ENCODE measurements at regions not wholly inside any gene's neighbourhood (a gene's known extent, or its start where the extent isn't known, plus 50 kb on each side); places are given as distances from the start of the nearest gene placed in this dataset.

GRCh38 chr3:178476886-178477285 is 59.4 kb upstream of the KCNMB2 start:
- H3K27me3 ChIP-seq (replicated peaks in 1 of 4; ENCODE audit: control insufficient read depth in 3 of 4, extremely low read depth in 1 of 4, insufficient read depth in 3 of 4, low read length in 3 of 4): no peaks in the 10 kb centered on the region
- peaks cover 0 to 5% (median 3%) of the 10 kb centered on the region in 4 experiments; a peak in 2 of 7 replicates for H3K4me1 ChIP-seq (replicated peaks in 1 of 4; ENCODE audit: control insufficient read depth in 3 of 4, insufficient read depth in 4 of 4, low read length in 3 of 4)
- CTCF ChIA-PET (ENCODE audit: partially characterized antibody): interaction anchor here (0.7 to 2.4 kb wide), 4 partner anchors 9 to 488 kb away, joined by 4 to 7 read pairs (median 6); no protein-coding TSS in a partner anchor
- no peak overlapping the region for H3K9ac ChIP-seq (replicated peaks in 1 of 4; ENCODE audit: extremely low read depth in 1 of 4, low read depth in 3 of 4, low read length in 3 of 4)
- H3K79me1 ChIP-seq (ENCODE audit: low read depth, low read length): no peaks in the 10 kb centered on the region
- no peak overlapping the region for H3K18ac ChIP-seq (ENCODE audit: extremely low read depth, low read length)
- H3K4ac ChIP-seq (replicated peaks; ENCODE audit: insufficient read length, low read depth, low read length): no peak overlapping the region
- H3K27ac ChIP-seq (ENCODE audit: low read depth, low read length): no peak overlapping the region
- no peak overlapping the region for H3K56ac ChIP-seq (replicated peaks; ENCODE audit: insufficient read length, low read depth, low read length)
- H3K79me2 ChIP-seq (ENCODE audit: control insufficient read depth in 1 of 2, insufficient read depth in 2 of 2, low read length in 2 of 2): no peaks in the 10 kb centered on the region
- H2AK5ac ChIP-seq (ENCODE audit: low read depth, low read length): no peak overlapping the region
- no peak overlapping the region for H2BK20ac ChIP-seq (ENCODE audit: low read length)
- no peak overlapping the region for H3K4me2 ChIP-seq (ENCODE audit: insufficient read depth in 1 of 2, low read depth in 2 of 2, low read length in 2 of 2)
- H3K9me3 ChIP-seq (ENCODE audit: insufficient read depth in 2 of 2, low read depth in 1 of 2, low read length in 1 of 2): no peaks in the 10 kb centered on the region
- no peak overlapping the region for H2BK12ac ChIP-seq (ENCODE audit: low read depth, low read length)
- no peak overlapping the region for H4K5ac ChIP-seq (ENCODE audit: insufficient read length, low read depth, low read length)
- no peak overlapping the region for H2BK5ac ChIP-seq (ENCODE audit: low read depth, low read length)
- H3K4me3 ChIP-seq (ENCODE audit: extremely low read depth in 1 of 4, insufficient read depth in 2 of 4, low read depth in 3 of 4, low read length in 4 of 4): no peak overlapping the region
- H3K23ac ChIP-seq (ENCODE audit: insufficient read length): no peak overlapping the region
- no peak overlapping the region for H4K91ac ChIP-seq (replicated peaks; ENCODE audit: insufficient read length, low read length)
- TF ChIP-seq KDM4A (IDR thresholded peaks at IDR 0.05; ENCODE audit: low read depth, low read length, severe bottlenecking): no peak
- TF ChIP-seq RFX5 (IDR thresholded peaks at IDR 0.05; ENCODE audit: borderline replicate concordance, low read depth, low read length): no peak
- TF ChIP-seq SP4 (IDR thresholded peaks at IDR 0.05; ENCODE audit: low read length): no peak
- no peaks in the 10 kb centered on the region for H4K20me1 ChIP-seq (replicated peaks in 1 of 2; ENCODE audit: control insufficient read depth in 1 of 2, insufficient read depth in 2 of 2, low read length in 2 of 2)
- no peak overlapping the region for H4K8ac ChIP-seq (ENCODE audit: extremely low read depth, insufficient read depth, low read length)
- FAIRE-seq (no peak), DNase-seq (ENCODE audit: low read depth in 1 of 2, low spot score in 2 of 2) (no peak)
- H3K14ac ChIP-seq (ENCODE audit: insufficient read length): no peak overlapping the region
- POLR2A ChIA-PET (ENCODE audit: partially characterized antibody): interaction anchor here (0.5 kb wide), 1 partner anchor 176 kb away, joined by 3 read pairs; no protein-coding TSS in a partner anchor
- no peaks in the 10 kb centered on the region for H3K36me3 ChIP-seq (ENCODE audit: control insufficient read depth in 2 of 4, insufficient read depth in 4 of 4, low read length in 3 of 4)
- no peak overlapping the region for H2BK120ac ChIP-seq (replicated peaks; ENCODE audit: low read depth, low read length)
- H3K23me2 ChIP-seq (ENCODE audit: low read depth, low read length): no peaks in the 10 kb centered on the region
- H2AFZ ChIP-seq (ENCODE audit: low read length): no peak overlapping the region
- H2BK15ac ChIP-seq (ENCODE audit: low read length): no peak overlapping the region
- 70% methylated on average over 2 of the region's 2 CpGs; no CpG with 5 or more reads in 1 of the 2 experiments for WGBS, 2 experiments (ENCODE audit: extremely low coverage in 1 of 2, insufficient coverage in 1 of 2, insufficient read length in 1 of 2, insufficient replicate concordance in 2 of 2, low coverage in 1 of 2, low lambda C conversion rate in 2 of 2, missing lambda C conversion rate in 1 of 2)
